ENCODE measurements at regions not wholly inside any gene's neighbourhood (a gene's known extent, or its start where the extent isn't known, plus 50 kb on each side); places are given as distances from the start of the nearest gene placed in this dataset.

- H2BK120ac ChIP-seq (ENCODE audit: low read depth, low read length) = no peak overlapping the region
- H3K27ac ChIP-seq (ENCODE audit: insufficient read depth, low read length) = no peak overlapping the region
- no peak overlapping the region for H2BK20ac ChIP-seq (ENCODE audit: low read depth, low read length)
- H2BK15ac ChIP-seq (ENCODE audit: low read depth, low read length) = no peak overlapping the region
- ChIA-PET CTCF (no interaction called here), POLR2A (ENCODE audit: unreplicated experiment) (no interaction called here)
- H2BK5ac ChIP-seq (ENCODE audit: low read depth, low read length, poor library complexity, severe bottlenecking) = no peak overlapping the region
- H3K4me1 ChIP-seq (ENCODE audit: control insufficient read depth, insufficient read depth, low read length) = no peaks in the 10 kb centered on the region
- H3K23ac ChIP-seq (ENCODE audit: low read depth, low read length) = no peak overlapping the region
- no peaks in the 10 kb centered on the region for H4K20me1 ChIP-seq (ENCODE audit: insufficient read depth, low read length)
- no peak overlapping the region for H2AK5ac ChIP-seq (ENCODE audit: low read depth, low read length)
- no peak overlapping the region for H3K56ac ChIP-seq (ENCODE audit: extremely low read depth, insufficient read depth, low read length)
- no peak overlapping the region for H2AFZ ChIP-seq (replicated peaks; ENCODE audit: low read length, poor library complexity)
- H3K18ac ChIP-seq (ENCODE audit: low read depth, low read length) = no peak overlapping the region
- no peaks in the 10 kb centered on the region for H3K36me3 ChIP-seq (ENCODE audit: control insufficient read depth, insufficient read depth, low read length)
- dilution Hi-C loops (cut with HindIII; ENCODE audit: low sequenced_read_pairs, unreplicated experiment) = no loop called here
- no peak overlapping the region for H3K4me3 ChIP-seq (ENCODE audit: insufficient read depth, low read depth, low read length)
- intact Hi-C loops (cut with micrococcal nuclease) = no loop called here
- H3K4me2 ChIP-seq (ENCODE audit: low read depth, low read length) = no peak overlapping the region
- H4K5ac ChIP-seq (ENCODE audit: low read depth, low read length) = no peak overlapping the region
- peaks cover 16% of the 10 kb centered on the region for H3K9me3 ChIP-seq (ENCODE audit: control insufficient read depth, insufficient read depth, low read length)
- DNase-seq (no peak), ATAC-seq (ENCODE audit: low read depth) (no peak)
- no peak overlapping the region for H2AK9ac ChIP-seq (replicated peaks; ENCODE audit: low read depth, low read length, poor library complexity)
- H3K9me1 ChIP-seq (ENCODE audit: insufficient read depth, low read length) = no peaks in the 10 kb centered on the region
- no TSS peak for BruUV-seq (replicated peaks)
- no peak overlapping the region for H3K4ac ChIP-seq (ENCODE audit: low read depth, low read length)
- H3K14ac ChIP-seq (replicated peaks; ENCODE audit: low read depth, low read length) = no peak overlapping the region
- H3K9ac ChIP-seq (ENCODE audit: low read depth, low read length) = no peak overlapping the region
- H4K91ac ChIP-seq (ENCODE audit: insufficient read depth, low read depth, low read length) = no peak overlapping the region
- no peak for TF ChIP-seq SMC3 (IDR thresholded peaks at IDR 0.05; ENCODE audit: low read depth, low read length)
- no peak for TF ChIP-seq CHD1 (IDR thresholded peaks at IDR 0.05; ENCODE audit: low read depth, low read length)
- TF ChIP-seq RFX5 (IDR thresholded peaks at IDR 0.05; ENCODE audit: low read depth, low read length) = no peak
- no peak for TF ChIP-seq MXI1 (IDR thresholded peaks at IDR 0.05; ENCODE audit: borderline replicate concordance, low read depth, low read length)
- TF ChIP-seq USF2 (IDR thresholded peaks at IDR 0.05; ENCODE audit: low read depth, low read length) = no peak
- no peak for TF ChIP-seq POLR2A (IDR thresholded peaks at IDR 0.05; ENCODE audit: low read depth, low read length)
- no peak for TF ChIP-seq BHLHE40 (IDR thresholded peaks at IDR 0.05; ENCODE audit: low read depth, low read length)
- TF ChIP-seq, protein P1, sequence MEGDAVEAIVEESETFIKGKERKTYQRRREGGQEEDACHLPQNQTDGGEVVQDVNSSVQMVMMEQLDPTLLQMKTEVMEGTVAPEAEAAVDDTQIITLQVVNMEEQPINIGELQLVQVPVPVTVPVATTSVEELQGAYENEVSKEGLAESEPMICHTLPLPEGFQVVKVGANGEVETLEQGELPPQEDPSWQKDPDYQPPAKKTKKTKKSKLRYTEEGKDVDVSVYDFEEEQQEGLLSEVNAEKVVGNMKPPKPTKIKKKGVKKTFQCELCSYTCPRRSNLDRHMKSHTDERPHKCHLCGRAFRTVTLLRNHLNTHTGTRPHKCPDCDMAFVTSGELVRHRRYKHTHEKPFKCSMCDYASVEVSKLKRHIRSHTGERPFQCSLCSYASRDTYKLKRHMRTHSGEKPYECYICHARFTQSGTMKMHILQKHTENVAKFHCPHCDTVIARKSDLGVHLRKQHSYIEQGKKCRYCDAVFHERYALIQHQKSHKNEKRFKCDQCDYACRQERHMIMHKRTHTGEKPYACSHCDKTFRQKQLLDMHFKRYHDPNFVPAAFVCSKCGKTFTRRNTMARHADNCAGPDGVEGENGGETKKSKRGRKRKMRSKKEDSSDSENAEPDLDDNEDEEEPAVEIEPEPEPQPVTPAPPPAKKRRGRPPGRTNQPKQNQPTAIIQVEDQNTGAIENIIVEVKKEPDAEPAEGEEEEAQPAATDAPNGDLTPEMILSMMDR (conservative IDR thresholded peaks at IDR 0.05; ENCODE audit: low read depth, low read length) = no peak
- no peak for TF ChIP-seq CEBPB (IDR thresholded peaks at IDR 0.05; ENCODE audit: low read depth, low read length)
- TF ChIP-seq MAFK (IDR thresholded peaks at IDR 0.05; ENCODE audit: low read depth, low read length) = no peak
- H4K8ac ChIP-seq (ENCODE audit: low read depth in 2 of 2, low read length in 2 of 2) = no peak overlapping the region
- 84% methylated on average over 36 of the region's 44 CpGs; no CpG with 5 or more reads in 1 of the 2 experiments for whole genome bisulfite sequencing, 2 experiments (ENCODE audit: extremely low coverage in 2 of 2, insufficient read length in 1 of 2)
- no peaks in the 10 kb centered on the region for H3K79me1 ChIP-seq (ENCODE audit: low read depth in 1 of 2, low read length in 2 of 2)
- in situ Hi-C loops (cut with MboI; ENCODE audit: low sequenced_read_pairs) = no loop called here
- no peaks in the 10 kb centered on the region for H3K27me3 ChIP-seq (ENCODE audit: control insufficient read depth, insufficient read depth, low read length)
Measured at GRCh38 chr4:189364032-189364449, 576.6 kb upstream of the FRG1 start.

Measured in IMR-90 (cell line).